Neuronal stem cell (in vitro differentiated cells): ENCODE measurements at regions not wholly inside any gene's neighbourhood (a gene's known extent, or its start where the extent isn't known, plus 50 kb on each side); places are given as distances from the start of the nearest gene placed in this dataset.

Source experiments
- DNase-seq: peaks from one replicate; pipeline ENCODE4 v3.0.0-alpha.2; 2013; ENCODE audit warnings: low spot score
- H2AFZ ChIP-seq: one replicate; pipeline ENCODE4 v1.6.1; 2013; ENCODE audit warnings: mild to moderate bottlenecking, low read length, inconsistent platforms
- H2AK5ac ChIP-seq: 2 replicates; pipeline ENCODE4 v1.6.1; 2013; ENCODE audit warnings: low read depth, mild to moderate bottlenecking, inconsistent platforms, low read length, moderate library complexity, mixed read lengths
- H2BK120ac ChIP-seq: 2 replicates; pipeline ENCODE4 v1.6.1; 2013; ENCODE audit warnings: low read depth, mild to moderate bottlenecking, inconsistent platforms, low read length, moderate library complexity, mixed read lengths
- H2BK12ac ChIP-seq: one replicate; pipeline ENCODE4 v1.6.1; 2013; ENCODE audit warnings: low read length, inconsistent platforms
- H2BK15ac ChIP-seq: 2 replicates; pipeline ENCODE4 v1.6.1; 2013; ENCODE audit warnings: mild to moderate bottlenecking, low read length, inconsistent platforms, mixed read lengths
- H2BK5ac ChIP-seq: one replicate; pipeline ENCODE4 v1.6.1; 2013; ENCODE audit warnings: inconsistent platforms, mild to moderate bottlenecking, low read length, moderate library complexity
- H3K14ac ChIP-seq: one replicate; pipeline ENCODE4 v1.6.1; 2013; ENCODE audit warnings: low read length, inconsistent platforms
- H3K18ac ChIP-seq: 2 replicates; pipeline ENCODE4 v1.6.1; 2013; ENCODE audit warnings: low read length, inconsistent platforms
- H3K23ac ChIP-seq: 2 replicates; pipeline ENCODE4 v1.6.1; 2013; ENCODE audit warnings: low read depth, mild to moderate bottlenecking, mixed read lengths, low read length, inconsistent platforms; ENCODE audit not compliant: poor library complexity
- H3K27ac ChIP-seq: replicated peaks from 3 replicates; pipeline ENCODE4 v1.5.1; 2013; ENCODE audit warnings: low read length, inconsistent platforms
- H3K27me3 ChIP-seq, 3 experiments: 2 replicates each; pipeline ENCODE4 v1.6.1; 2013; ENCODE audit warnings: low read length in 3 of 3, mild to moderate bottlenecking in 2 of 3, inconsistent platforms in 1 of 3, low read depth in 1 of 3, mixed read lengths in 1 of 3, moderate library complexity in 1 of 3; ENCODE audit not compliant: control insufficient read depth in 3 of 3, insufficient read depth in 3 of 3
- H3K36me3 ChIP-seq, 2 donors: replicated peaks in 1 of 2; 2 replicates each; pipeline ENCODE4 v1.6.1; 2013; ENCODE audit warnings: low read length in 2 of 2; ENCODE audit not compliant: control insufficient read depth in 2 of 2, insufficient read depth in 2 of 2
- H3K4ac ChIP-seq: 2 replicates; pipeline ENCODE4 v1.6.1; 2013; ENCODE audit warnings: inconsistent platforms, mild to moderate bottlenecking, low read length, moderate library complexity
- H3K4me1 ChIP-seq, 2 donors: 1 replicate in 1 of 2; 2 replicates in 1 of 2; pipeline ENCODE4 v1.6.1; 2013; ENCODE audit warnings: low read length in 2 of 2, low read depth in 1 of 2; ENCODE audit not compliant: control insufficient read depth in 2 of 2, insufficient read depth in 1 of 2
- H3K4me2 ChIP-seq: one replicate; pipeline ENCODE4 v1.6.1; 2013; ENCODE audit warnings: mild to moderate bottlenecking, low read length, inconsistent platforms; ENCODE audit not compliant: insufficient read depth, poor library complexity, severe bottlenecking
- H3K4me3 ChIP-seq, 2 donors: 2 replicates each; pipeline ENCODE4 v1.5.1; 2013; ENCODE audit warnings: low read length in 2 of 2, mild to moderate bottlenecking in 2 of 2, inconsistent platforms in 1 of 2, moderate library complexity in 1 of 2
- H3K79me1 ChIP-seq: one replicate; pipeline ENCODE4 v1.6.1; 2013; ENCODE audit warnings: low read depth, mild to moderate bottlenecking, inconsistent platforms, low read length, moderate library complexity
- H3K9ac ChIP-seq: one replicate; pipeline ENCODE4 v1.6.1; 2013; ENCODE audit warnings: mild to moderate bottlenecking, low read depth, low read length, inconsistent platforms; ENCODE audit not compliant: poor library complexity
- H3K9me3 ChIP-seq, 2 donors: replicated peaks in 1 of 2; 2 replicates each; pipeline versions ENCODE3 to v1.6.1; 2013; ENCODE audit warnings: low read length in 2 of 2, mild to moderate bottlenecking in 2 of 2, inconsistent platforms in 1 of 2, low read depth in 1 of 2, mixed read lengths in 1 of 2, moderate library complexity in 1 of 2; ENCODE audit not compliant: control insufficient read depth in 2 of 2, insufficient read depth in 1 of 2
- H4K8ac ChIP-seq: one replicate; pipeline ENCODE4 v1.6.1; 2013; ENCODE audit warnings: low read depth, mild to moderate bottlenecking, inconsistent platforms, low read length, moderate library complexity
- H4K91ac ChIP-seq: one replicate; pipeline ENCODE4 v1.6.1; 2013; ENCODE audit warnings: low read length, low read depth, mild to moderate bottlenecking, inconsistent platforms; ENCODE audit not compliant: poor library complexity
- WGBS, 2 donors: extraction: QIAGEN DNeasy Blood & Tissue Kit; methylation state at CpG; one replicate each; pipeline ENCODE4 v1.1.7; 2013; ENCODE audit warnings: missing lambda C conversion rate in 2 of 2, mixed read lengths in 1 of 2; ENCODE audit not compliant: insufficient read length in 2 of 2, insufficient replicate concordance in 1 of 2; ENCODE audit errors: extremely low coverage in 2 of 2; 5-methylcytosine and 5-hydroxymethylcytosine counted together

DNA sequence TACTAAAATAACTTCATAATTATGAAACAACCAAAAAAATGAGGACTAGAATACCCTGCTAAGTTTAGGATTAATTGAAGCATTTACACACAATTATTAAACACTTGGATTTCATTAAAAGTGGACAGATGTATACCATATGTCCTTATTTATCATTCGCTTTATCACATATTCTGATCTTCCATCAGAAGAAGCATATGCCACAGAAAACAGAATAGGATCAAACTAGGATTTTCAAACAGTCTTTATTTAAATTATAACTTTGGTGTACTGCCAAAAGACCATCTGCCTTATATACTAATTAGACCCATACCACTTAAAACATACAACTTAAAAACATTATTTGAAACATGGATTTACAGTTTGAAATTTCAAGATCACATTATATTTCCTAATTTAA is 727.1 kb upstream of the KLHL1 start:
- Histone ChIP-seq H2BK15ac (no peak overlapping the region), H3K4me1 (no peaks in the 10 kb centered on the region), H3K23ac (no peak overlapping the region), H3K4ac (no peak overlapping the region), H3K27me3 (no peaks in the 10 kb centered on the region), H2BK5ac (no peak overlapping the region), H3K14ac (no peak overlapping the region), H3K4me3 (no peak overlapping the region), H2AK5ac (no peak overlapping the region), H3K9me3 (no peaks in the 10 kb centered on the region), H2BK12ac (no peak overlapping the region), H3K27ac (no peak overlapping the region), H3K79me1 (no peaks in the 10 kb centered on the region), H2AFZ (no peak overlapping the region), H3K18ac (no peak overlapping the region), H3K4me2 (no peak overlapping the region), H2BK120ac (no peak overlapping the region), H3K9ac (no peak overlapping the region), H4K8ac (no peak overlapping the region), H4K91ac (no peak overlapping the region), H3K36me3 (no peaks in the 10 kb centered on the region)
- WGBS, 2 donors = no CpG with 5 or more reads among the region's 1 CpG
- DNase-seq = no peak

DNA sequence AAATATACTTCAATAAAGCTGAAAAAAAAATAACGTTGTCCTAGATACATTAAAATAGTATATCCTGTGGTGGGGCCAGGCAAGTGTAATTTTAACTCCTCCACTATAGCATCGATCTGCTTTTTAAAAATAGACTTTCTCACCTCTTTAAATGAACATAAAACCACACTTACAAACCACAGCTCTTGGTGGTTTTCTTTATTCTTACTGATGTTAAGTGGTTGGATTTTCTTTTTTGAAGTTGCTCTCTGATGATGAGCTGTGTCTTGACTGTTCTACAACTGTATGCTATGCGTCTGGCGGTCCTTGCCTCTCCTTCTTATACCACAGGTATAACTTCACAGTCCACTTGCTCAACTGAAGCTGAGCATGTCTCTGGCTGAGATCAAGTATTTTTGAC is 721.5 kb upstream of the KLHL1 start:
- Histone ChIP-seq H3K9ac (no peak overlapping the region), H2BK5ac (no peak overlapping the region), H2BK120ac (no peak overlapping the region), H2BK12ac (no peak overlapping the region), H3K4me2 (no peak overlapping the region), H3K36me3 (no peaks in the 10 kb centered on the region), H4K91ac (no peak overlapping the region), H3K4me1 (no peaks in the 10 kb centered on the region), H3K14ac (no peak overlapping the region), H3K4me3 (no peak overlapping the region), H3K23ac (no peak overlapping the region), H3K9me3 (no peaks in the 10 kb centered on the region), H3K79me1 (no peaks in the 10 kb centered on the region), H2BK15ac (no peak overlapping the region), H2AK5ac (no peak overlapping the region), H4K8ac (no peak overlapping the region), H3K4ac (no peak overlapping the region), H3K27me3 (no peaks in the 10 kb centered on the region), H3K27ac (no peak overlapping the region), H3K18ac (no peak overlapping the region), H2AFZ (no peak overlapping the region)
- WGBS, 2 donors = no CpG with 5 or more reads among the region's 4 CpGs
- no peak for DNase-seq

DNA sequence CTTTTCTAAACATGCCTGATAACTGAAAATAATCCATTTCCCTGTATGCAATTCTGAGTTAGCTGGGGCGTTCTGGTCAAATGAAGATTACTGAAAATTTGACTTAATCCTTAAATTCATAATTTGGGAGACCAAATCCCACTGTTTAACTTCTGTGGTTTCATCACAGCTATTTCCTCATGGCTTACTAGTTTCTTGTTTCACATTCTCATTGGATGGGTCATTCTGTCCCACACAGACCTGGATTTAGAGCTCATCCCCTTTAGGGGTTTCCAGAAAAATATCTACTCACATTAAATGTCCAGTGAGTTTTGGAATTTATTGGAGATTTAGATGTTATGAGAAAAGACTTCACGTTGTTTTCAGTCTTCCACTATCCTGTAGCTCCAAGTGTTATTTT is 709.3 kb upstream of the KLHL1 start:
- Histone ChIP-seq H3K4me3 (no peak overlapping the region), H2BK12ac (no peak overlapping the region), H3K9me3 (peaks cover 0 to 3% of the 10 kb centered on the region in 2 donors), H2BK15ac (no peak overlapping the region), H4K8ac (no peak overlapping the region), H4K91ac (no peak overlapping the region), H3K27ac (no peak overlapping the region), H2BK120ac (no peak overlapping the region), H2BK5ac (no peak overlapping the region), H2AFZ (no peak overlapping the region), H2AK5ac (no peak overlapping the region), H3K4ac (no peak overlapping the region), H3K9ac (no peak overlapping the region), H3K36me3 (no peaks in the 10 kb centered on the region), H3K27me3 (no peaks in the 10 kb centered on the region), H3K18ac (no peak overlapping the region), H3K4me2 (no peak overlapping the region), H3K14ac (no peak overlapping the region), H3K23ac (no peak overlapping the region), H3K79me1 (no peaks in the 10 kb centered on the region), H3K4me1 (no peaks in the 10 kb centered on the region)
- WGBS, 2 donors = no CpG with 5 or more reads among the region's 2 CpGs
- DNase-seq = no peak

DNA sequence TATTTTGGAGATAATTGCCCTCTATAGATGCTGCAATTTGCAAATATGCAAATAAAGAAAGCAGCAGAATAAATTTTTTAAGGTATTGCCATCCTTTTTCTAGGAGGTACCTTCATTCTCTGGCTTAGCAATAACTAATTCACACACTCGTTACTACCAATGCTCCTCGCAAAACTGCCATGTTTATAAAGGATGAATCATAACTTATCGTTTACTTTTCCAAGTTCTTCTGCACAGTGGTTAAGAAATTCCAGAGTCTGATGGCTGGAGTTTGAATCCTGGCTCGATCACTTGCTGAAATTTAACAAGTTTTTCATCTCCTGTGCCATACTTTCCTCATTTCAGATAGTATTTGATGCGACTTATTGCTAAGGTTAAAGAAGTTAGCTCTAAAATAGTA is 708.6 kb upstream of the KLHL1 start:
- no peak overlapping the region for H2BK15ac ChIP-seq
- no peak for DNase-seq
- peaks cover 0 to 3% of the 10 kb centered on the region in 2 donors for H3K9me3 ChIP-seq
- H3K18ac ChIP-seq = no peak overlapping the region
- no peak overlapping the region for H3K4ac ChIP-seq
- H2AK5ac ChIP-seq = no peak overlapping the region
- no peaks in the 10 kb centered on the region for H3K27me3 ChIP-seq
- no peak overlapping the region for H2AFZ ChIP-seq
- WGBS, 2 donors = no CpG with 5 or more reads among the region's 5 CpGs
- H2BK5ac ChIP-seq = no peak overlapping the region
- H3K4me2 ChIP-seq = no peak overlapping the region
- no peak overlapping the region for H3K23ac ChIP-seq
- no peak overlapping the region for H2BK12ac ChIP-seq
- H3K27ac ChIP-seq = no peak overlapping the region
- H3K36me3 ChIP-seq = no peaks in the 10 kb centered on the region
- H3K14ac ChIP-seq = no peak overlapping the region
- no peak overlapping the region for H4K8ac ChIP-seq
- no peak overlapping the region for H4K91ac ChIP-seq
- no peak overlapping the region for H3K9ac ChIP-seq
- H2BK120ac ChIP-seq = no peak overlapping the region
- H3K79me1 ChIP-seq = no peaks in the 10 kb centered on the region
- no peak overlapping the region for H3K4me3 ChIP-seq
- no peaks in the 10 kb centered on the region for H3K4me1 ChIP-seq
